ENCODE measurements at regions not wholly inside any gene's neighbourhood (a gene's known extent, or its start where the extent isn't known, plus 50 kb on each side); places are given as distances from the start of the nearest gene placed in this dataset.

- peak in 1 of 2 experiments; percentile 45; a peak in 1 of 4 replicates for TF ChIP-seq HDAC2 (IDR thresholded peaks at IDR 0.05; ENCODE audit: borderline replicate concordance in 1 of 2, low read depth in 2 of 2, low read length in 2 of 2)
- TF ChIP-seq TEAD4 (IDR thresholded peaks at IDR 0.05; ENCODE audit: low read depth, low read length), result peak; percentile 99
- no peak for TF ChIP-seq SP2 (IDR thresholded peaks at IDR 0.05; ENCODE audit: low read length)
- TF ChIP-seq RAD21 (IDR thresholded peaks at IDR 0.05 in 1 of 2, conservative IDR thresholded peaks at IDR 0.05 in 1 of 2; ENCODE audit: low read depth in 2 of 2, low read length in 2 of 2), result peak in 1 of 2 experiments; percentile 25; a peak in 2 of 4 replicates
- no peak for TF ChIP-seq EP300 (IDR thresholded peaks at IDR 0.05; ENCODE audit: borderline replicate concordance in 1 of 2, low read depth in 2 of 2, low read length in 2 of 2)
- TF ChIP-seq CREB1 (IDR thresholded peaks at IDR 0.05), result no peak
- TF ChIP-seq EZH2 (IDR thresholded peaks at IDR 0.05; ENCODE audit: low read depth, low read length, severe bottlenecking), result peak; percentile 36
- no peak for TF ChIP-seq SIRT6 (IDR thresholded peaks at IDR 0.05; ENCODE audit: low read length)
Measured at GRCh38 chr3:126267169-126267975, 87.0 kb upstream of the ALDH1L1 start (continued).
